ENCODE measurements at regions not wholly inside any gene's neighbourhood (a gene's known extent, or its start where the extent isn't known, plus 50 kb on each side); places are given as distances from the start of the nearest gene placed in this dataset.
A peak's percentile ranks its signal among the peaks of the same experiment; 100 is the strongest.

DNA sequence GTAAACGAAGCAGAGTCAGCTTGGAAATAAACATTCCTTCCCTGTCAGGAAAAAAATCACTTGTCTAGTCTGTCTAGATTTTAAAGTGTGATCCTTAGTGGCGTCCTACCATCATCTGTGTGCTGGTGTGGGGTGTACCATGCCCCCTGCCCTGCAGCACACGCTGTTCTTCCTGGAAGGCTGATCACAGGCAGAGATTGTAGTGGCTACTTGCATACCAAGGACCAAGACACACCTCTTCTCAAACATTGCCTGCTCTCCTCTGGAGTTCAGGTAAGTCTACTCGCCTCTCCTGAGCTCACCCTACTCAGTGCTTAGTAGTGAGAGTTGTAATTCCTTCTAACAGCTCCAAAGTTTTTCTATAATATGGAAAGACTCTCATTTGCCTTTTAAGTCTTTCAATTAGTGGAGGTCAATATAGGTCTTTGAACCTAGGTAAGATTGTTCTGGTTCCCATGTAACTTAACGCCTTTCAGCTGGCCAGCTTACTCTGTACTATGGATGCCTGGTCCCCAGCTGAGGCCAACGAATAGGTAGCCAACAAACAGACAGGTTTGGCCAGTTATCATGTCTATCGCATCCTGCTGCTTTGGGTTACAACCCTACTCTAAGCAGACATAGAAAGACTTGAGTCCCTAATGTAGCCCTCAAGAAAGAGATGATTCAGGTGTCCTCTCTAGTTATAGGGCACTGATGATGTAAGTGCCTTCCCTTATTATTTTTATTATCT lies 55.4 kb downstream of the XCL1 start:
- ATAC-seq = no peak
- intact Hi-C loops (cut with DNase I, micrococcal nuclease) = no loop called here
- DNase-seq = no peak

GRCh38 chr1:168634951-168635532 lies 58.6 kb downstream of the XCL1 start:
- ATAC-seq (no peak), DNase-seq (no peak)
- intact Hi-C loops (cut with DNase I, micrococcal nuclease) = no loop called here

DNA sequence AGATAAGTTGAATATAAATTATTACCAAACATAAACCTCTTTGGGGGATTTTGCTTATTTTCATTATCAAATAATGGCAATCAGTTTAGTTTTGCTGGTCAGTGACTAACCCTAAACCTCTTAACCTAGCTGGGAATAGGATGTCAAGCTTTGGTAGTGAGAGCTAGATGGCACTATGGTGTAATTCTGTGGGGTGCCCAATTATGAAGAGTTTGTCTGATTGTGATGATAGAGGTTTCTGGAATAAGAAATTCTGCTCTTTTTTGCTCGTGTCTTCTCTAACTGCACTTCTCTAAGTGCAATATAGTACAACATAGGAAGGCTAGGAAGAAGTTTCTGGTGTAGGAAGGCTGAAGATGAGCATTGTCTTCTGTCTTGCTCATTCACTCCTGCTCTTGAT lies 59.8 kb downstream of the XCL1 start:
- no peak for DNase-seq
- intact Hi-C loops (cut with DNase I, micrococcal nuclease) = no loop called here
- peak; percentile 88 for ATAC-seq

- DNase-seq = peak in 1 of 2 donors; percentile 34
- intact Hi-C loops (cut with DNase I, micrococcal nuclease) = no loop called here
- ATAC-seq = peak; percentile 63
Measured at GRCh38 chr1:168636642-168637111, 60.3 kb downstream of the XCL1 start.

GRCh38 chr1:168637350-168637991 lies 61.1 kb downstream of the XCL1 start:
- intact Hi-C loops (cut with DNase I, micrococcal nuclease) = no loop called here
- ATAC-seq (peak; percentile 81), DNase-seq (no peak)

DNA sequence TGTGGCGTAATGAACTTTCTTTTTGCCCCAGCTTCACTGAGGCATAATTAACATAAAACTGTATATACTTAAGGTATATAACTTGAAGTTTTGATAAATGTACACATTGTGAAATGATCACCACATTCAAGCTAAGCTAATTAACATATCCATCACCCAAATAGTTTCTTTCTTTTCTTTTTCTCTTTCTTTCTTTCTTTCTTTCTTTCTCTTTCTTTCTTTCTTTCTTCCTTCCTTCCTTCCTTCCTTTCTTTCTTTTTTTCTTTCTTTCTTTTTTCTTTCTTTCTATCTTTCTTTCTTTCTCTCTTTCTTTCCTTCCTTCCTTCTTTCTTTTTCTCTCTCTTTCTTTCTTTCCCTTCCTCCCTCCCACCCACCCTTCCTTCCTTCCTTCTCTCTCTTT lies 62.5 kb downstream of the XCL1 start:
- DNase-seq (no peak), ATAC-seq (no peak)
- intact Hi-C loops (cut with DNase I, micrococcal nuclease) = no loop called here

- DNase-seq = no peak
- intact Hi-C loops (cut with DNase I, micrococcal nuclease) = no loop called here
- ATAC-seq = no peak
Measured at GRCh38 chr1:168640182-168640581, 63.8 kb downstream of the XCL1 start.

- DNase-seq = no peak
- intact Hi-C loops (cut with DNase I, micrococcal nuclease) = no loop called here
- no peak for ATAC-seq
Measured at GRCh38 chr1:168640836-168641235, 64.4 kb downstream of the XCL1 start.

DNA sequence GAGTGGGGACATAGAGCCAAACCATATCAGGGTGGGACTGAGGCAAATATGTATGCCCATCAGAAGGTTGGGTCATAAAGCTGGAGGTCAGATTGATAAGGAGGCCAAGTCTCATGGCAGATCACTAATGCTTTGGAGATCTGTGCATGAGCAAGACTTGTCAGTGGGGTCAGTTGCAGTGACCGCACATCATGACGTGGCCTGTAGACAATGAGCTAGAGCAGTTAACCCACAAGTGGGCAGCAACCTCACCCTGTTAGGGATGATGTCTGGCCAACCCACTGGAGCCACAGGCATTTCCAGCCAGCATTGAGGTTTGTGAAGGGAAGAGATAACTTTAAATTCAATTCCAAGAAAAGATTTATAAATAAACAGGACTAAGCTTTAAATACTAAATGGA lies 66.7 kb downstream of the XCL1 start:
- DNase-seq (no peak), ATAC-seq (no peak)
- intact Hi-C loops (cut with DNase I, micrococcal nuclease) = no loop called here

Measured in left colon (tissue), 2 donors.